ENCODE measurements at regions not wholly inside any gene's neighbourhood (a gene's known extent, or its start where the extent isn't known, plus 50 kb on each side); places are given as distances from the start of the nearest gene placed in this dataset.

GRCh38 chr7:49371771-49372170 is 401.7 kb upstream of the VWC2 start:
- Histone ChIP-seq H3K9ac (ENCODE audit: low read length) (no peak overlapping the region), H3K4me3 (replicated peaks in 1 of 2; ENCODE audit: low read depth in 1 of 2, low read length in 2 of 2) (no peak overlapping the region), H2AFZ (ENCODE audit: low read depth, low read length, poor library complexity, severe bottlenecking) (no peak overlapping the region), H3K36me3 (ENCODE audit: control insufficient read depth in 1 of 2, insufficient read depth in 2 of 2, low read length in 2 of 2) (no peaks in the 10 kb centered on the region), H3K9me3 (ENCODE audit: control insufficient read depth in 1 of 2, insufficient read depth in 1 of 2, low read depth in 1 of 2, low read length in 2 of 2) (peaks cover 15 to 18% of the 10 kb centered on the region in 2 experiments; a peak in 1 of 4 replicates), H3K79me2 (ENCODE audit: insufficient read depth, low read length) (no peaks in the 10 kb centered on the region), H3K27me3 (ENCODE audit: insufficient read depth, low read length) (no peaks in the 10 kb centered on the region), H3K4me2 (ENCODE audit: low read length) (no peak overlapping the region), H4K20me1 (ENCODE audit: insufficient read depth) (no peaks in the 10 kb centered on the region), H3K27ac (ENCODE audit: low read depth, low read length) (no peak overlapping the region), H3K9me2 (ENCODE audit: insufficient read depth) (no peaks in the 10 kb centered on the region), H3K4me1 (ENCODE audit: control insufficient read depth in 1 of 2, insufficient read depth in 2 of 2, low read length in 2 of 2) (no peaks in the 10 kb centered on the region)
- BruUV-seq (replicated peaks): no TSS peak
- TF ChIP-seq CBX3 (IDR thresholded peaks at IDR 0.05; ENCODE audit: low read depth) (no peak), TCF7L2 (IDR thresholded peaks at IDR 0.05; ENCODE audit: borderline replicate concordance, extremely low read depth, insufficient read depth, insufficient read length) (no peak), POLR2A (IDR thresholded peaks at IDR 0.05; ENCODE audit: borderline replicate concordance, extremely low read depth, insufficient read depth, insufficient read length) (no peak), ATF3 (IDR thresholded peaks at IDR 0.05) (no peak), EZH2phosphoT487 (IDR thresholded peaks at IDR 0.05; ENCODE audit: borderline replicate concordance) (no peak)
- TF ChIP-seq, protein P1, sequence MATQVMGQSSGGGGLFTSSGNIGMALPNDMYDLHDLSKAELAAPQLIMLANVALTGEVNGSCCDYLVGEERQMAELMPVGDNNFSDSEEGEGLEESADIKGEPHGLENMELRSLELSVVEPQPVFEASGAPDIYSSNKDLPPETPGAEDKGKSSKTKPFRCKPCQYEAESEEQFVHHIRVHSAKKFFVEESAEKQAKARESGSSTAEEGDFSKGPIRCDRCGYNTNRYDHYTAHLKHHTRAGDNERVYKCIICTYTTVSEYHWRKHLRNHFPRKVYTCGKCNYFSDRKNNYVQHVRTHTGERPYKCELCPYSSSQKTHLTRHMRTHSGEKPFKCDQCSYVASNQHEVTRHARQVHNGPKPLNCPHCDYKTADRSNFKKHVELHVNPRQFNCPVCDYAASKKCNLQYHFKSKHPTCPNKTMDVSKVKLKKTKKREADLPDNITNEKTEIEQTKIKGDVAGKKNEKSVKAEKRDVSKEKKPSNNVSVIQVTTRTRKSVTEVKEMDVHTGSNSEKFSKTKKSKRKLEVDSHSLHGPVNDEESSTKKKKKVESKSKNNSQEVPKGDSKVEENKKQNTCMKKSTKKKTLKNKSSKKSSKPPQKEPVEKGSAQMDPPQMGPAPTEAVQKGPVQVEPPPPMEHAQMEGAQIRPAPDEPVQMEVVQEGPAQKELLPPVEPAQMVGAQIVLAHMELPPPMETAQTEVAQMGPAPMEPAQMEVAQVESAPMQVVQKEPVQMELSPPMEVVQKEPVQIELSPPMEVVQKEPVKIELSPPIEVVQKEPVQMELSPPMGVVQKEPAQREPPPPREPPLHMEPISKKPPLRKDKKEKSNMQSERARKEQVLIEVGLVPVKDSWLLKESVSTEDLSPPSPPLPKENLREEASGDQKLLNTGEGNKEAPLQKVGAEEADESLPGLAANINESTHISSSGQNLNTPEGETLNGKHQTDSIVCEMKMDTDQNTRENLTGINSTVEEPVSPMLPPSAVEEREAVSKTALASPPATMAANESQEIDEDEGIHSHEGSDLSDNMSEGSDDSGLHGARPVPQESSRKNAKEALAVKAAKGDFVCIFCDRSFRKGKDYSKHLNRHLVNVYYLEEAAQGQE (IDR thresholded peaks at IDR 0.05; ENCODE audit: low read depth): no peak
- POLR2A ChIA-PET: no interaction called here
- DNase-seq (ENCODE audit: low read depth, low spot score) (no peak), ATAC-seq (no peak)
- RAD21 ChIA-PET (ENCODE audit: low non-redundant PET in 1 of 2, low total read pairs in 2 of 2, uncharacterized antibody in 2 of 2, unreplicated experiment in 2 of 2): no interaction called here
- intact Hi-C loops (cut with micrococcal nuclease): no loop called here
- CTCF ChIA-PET: no interaction called here
